ENCODE measurements at regions not wholly inside any gene's neighbourhood (a gene's known extent, or its start where the extent isn't known, plus 50 kb on each side); places are given as distances from the start of the nearest gene placed in this dataset.

DNA sequence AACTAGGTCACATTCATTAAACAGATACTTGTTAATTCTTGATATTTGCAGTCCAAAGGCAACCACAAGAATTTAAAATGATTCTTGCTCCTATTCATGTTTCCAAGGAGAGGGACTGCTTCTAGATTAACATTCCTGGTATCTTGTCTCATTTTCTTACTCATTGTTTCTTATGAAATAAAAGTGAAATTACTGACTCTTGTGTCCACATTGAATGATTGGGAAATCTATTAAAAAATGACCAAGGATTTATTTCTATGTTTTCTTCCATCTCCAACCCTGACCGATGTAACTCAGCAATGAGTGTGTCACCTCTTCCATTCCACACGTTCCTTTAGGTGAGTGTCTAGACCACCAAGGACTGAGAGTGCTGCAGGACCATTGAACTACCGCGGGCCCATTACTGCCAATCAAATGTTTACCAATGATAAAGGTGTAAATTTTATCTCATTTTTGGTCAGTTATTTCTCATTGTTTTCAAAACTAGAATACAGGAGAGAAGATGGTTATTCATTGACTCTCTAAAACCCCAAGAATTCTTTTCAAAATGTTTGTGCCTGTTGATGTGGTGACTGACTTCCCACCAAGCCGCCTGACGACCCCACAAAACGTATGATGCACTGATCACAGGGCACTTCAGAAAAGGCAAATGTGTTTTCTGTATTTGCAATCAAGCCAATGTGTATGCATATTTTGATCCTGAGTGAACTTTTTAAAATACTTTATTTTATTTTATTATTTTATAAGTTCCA is 414.6 kb upstream of the PTBP2 start:
- no peak for DNase-seq (ENCODE audit: low spot score)

DNA sequence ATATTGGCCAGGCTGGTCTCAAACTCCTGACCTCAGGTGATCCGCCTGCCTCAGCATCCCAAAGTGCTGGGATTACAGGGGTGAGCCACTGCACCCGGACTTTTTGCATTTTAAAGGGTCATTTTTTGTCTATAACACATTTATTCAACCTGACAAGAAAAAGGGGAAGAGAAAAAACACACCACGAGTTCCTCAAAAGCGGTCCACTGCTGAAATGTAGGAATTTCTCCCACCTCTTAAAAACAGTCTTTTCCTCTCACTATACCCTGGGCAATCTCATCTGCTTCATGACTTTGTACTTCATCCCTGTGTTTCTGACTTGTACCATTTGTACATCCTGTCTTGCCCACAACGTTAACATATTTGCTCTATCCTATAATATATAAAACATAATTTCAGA is 413.3 kb upstream of the PTBP2 start:
- DNase-seq (ENCODE audit: low spot score), result no peak

DNA sequence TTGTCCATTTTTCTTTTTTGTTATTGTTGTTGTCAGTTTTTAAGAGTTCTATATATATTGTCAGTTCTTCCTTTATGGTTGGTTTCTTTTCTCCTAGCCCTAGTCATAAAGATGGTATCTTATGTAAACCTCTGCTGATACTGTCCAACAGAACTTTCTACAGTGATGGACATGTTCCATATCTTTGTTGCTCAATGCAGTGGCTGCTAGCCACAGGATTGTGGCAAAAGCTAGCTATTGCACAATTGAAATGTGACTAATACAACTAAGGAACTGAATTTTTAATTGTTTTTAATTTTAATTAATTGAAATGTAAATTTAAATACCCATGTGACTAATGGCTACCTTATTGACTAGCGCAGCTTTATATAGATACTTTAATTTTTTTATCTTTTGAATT is 411.8 kb upstream of the PTBP2 start:
- no peak for DNase-seq (ENCODE audit: low spot score)

DNA sequence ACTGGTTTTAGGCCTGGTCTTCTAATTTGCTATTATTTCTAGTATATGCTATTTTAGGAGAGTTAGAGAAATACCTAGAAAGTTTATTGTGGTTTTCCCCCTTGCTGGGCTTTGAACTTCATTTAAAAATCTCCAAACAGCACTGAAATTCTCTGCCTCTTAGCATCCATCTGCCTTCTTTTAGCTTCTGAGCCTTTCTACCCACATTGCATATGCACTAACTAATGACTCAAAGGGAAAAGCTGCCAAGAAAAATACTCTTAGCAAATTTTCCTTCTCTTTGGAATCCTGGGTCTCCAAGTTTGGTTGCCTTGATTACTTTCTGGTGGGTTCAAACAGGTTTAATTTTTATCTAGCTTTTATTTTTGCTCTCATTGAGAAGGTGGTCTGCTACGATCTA is 408.4 kb upstream of the PTBP2 start:
- no peak for DNase-seq (ENCODE audit: low spot score)

DNA sequence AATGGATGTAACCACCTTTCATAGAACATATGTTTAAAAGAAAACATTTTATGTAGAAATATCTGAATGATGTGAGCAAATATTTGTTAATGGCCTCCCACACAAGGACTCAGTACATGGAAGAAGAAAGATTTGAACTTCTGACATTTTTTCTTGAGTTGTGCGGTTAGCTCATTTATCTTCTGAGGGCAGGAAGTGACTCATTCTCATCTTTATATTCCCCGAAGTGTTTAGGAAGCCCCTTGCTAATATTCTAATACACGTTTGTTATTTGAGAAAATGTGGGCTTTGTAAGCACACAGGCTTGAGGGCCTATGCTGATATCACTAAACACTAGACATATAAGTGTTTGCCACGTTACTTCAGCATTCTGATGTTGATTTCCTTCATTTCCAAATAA is 392.5 kb upstream of the PTBP2 start:
- DNase-seq (ENCODE audit: low spot score), result no peak

DNA sequence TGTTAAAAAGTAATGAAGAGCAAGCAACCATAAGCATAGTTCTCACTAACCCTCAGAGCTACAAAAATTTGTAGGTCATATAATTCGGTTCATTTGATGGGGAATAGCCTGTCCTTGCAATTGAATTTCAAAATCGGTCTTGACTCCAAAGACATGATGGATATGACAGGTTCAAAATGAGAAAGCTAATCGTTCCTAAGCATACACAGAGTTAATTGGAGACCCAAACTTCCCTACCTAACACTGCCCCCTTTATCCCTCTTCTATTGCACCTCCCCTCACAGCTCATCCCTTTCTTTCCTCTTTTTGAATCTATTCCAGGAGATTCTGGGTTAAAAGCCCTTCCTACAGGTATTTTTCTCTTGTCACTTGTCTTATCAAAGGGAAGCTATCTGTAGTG is 390.0 kb upstream of the PTBP2 start:
- no peak for DNase-seq (ENCODE audit: low spot score)

DNA sequence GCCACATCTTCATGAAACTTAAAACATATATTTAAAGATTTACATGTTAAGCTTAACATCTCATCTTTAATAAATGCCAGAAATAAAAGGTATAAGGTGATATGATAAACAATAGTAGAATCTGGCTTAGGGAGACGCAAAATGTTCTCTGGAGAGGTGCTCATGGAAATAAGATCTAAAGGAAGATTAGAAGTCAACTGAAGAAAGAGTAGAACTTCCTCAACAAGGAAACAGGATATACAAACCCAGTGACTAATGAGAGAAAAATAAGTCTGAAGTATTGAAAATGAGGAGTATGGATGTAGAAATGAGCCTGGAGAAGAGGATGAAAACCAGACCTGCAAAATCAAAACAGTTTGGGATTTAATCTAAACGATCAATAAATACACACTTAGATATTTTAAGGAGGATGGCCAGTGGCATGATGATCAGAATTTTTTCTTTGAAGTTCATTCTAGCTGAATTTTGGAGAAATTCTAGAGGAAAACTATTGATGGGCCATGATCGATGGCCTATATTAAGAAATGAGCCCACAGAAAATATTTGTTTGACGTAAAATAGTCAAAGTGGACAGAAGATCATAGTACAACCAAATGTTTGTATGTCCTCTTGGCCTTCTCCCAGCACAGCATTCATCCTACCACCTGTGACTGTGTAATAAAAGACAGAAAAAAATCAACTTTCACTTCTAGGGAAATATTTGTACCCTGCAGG is 387.9 kb upstream of the PTBP2 start:
- no peak for DNase-seq (ENCODE audit: low spot score)

DNA sequence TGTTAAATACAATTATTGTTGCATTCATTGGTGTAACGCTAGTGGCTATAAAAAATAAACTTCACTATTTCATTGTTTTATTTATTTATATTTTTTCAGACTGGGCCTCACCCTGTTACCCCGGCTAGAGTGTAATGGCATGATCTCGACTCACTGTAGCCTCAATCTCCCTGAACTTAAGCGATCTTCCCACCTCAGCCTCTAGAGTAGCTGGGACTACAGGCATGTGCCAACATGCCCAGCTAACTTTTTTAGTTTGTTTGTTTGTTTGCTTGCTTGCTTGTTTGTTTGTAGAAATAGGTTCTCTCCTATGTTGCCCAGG is 387.4 kb upstream of the PTBP2 start:
- no peak for DNase-seq (ENCODE audit: low spot score)

DNA sequence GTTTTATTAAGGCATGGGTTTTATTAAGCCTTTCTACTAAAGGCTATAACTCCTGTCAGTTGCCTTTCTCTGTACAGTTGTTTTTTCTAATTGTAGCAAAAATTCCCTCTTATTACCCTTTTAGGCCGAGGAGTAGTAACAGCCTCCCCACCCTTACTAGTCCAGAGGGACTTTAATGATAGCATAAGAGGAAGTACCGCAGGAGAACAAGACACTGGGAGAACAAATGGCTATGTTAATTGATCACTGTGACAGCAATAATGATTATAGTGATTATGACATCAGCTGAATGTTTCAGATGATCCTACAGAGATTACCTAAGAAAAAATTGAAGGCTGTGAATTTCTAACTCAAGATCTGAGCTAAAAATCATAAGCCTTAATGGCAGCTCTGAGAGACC is 383.0 kb upstream of the PTBP2 start:
- DNase-seq (ENCODE audit: low spot score), result no peak

DNA sequence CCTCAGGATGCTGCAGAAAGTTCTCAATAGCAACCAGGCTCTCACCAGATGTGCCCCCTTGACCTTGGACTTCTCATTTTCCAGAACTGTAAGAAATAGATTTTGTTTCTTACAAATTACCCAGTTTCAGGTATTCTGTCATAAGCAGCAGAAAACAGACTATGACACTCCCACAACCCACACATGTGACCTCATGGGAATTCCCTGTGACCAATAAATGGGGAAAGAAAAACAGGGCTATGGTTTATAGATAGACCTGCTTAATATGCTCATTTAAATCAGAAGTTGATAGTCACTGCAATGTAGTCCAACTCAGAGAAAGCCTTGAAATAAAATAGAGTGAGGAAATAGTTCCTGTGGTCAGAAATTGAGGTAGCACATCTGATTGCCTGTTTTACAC is 380.9 kb upstream of the PTBP2 start:
- DNase-seq (ENCODE audit: low spot score), result no peak

DNA sequence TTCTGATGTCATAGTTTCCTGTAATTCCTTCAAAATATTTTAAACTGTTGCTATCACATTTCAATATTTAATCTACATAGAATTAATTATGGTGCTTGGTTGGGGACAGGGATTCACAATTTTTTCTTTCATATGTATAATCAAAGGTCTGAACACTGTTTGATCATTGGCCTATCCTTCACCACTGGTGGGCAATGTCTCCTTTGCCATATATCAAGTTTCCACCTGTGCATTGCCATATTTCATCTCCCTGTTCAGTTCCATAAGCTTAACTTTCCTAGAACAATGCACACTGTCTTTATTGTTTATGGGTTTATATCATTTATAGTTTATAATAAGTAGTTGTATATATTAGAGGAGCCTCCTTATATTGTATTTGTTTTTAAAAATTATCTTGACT is 374.9 kb upstream of the PTBP2 start:
- DNase-seq (ENCODE audit: low spot score), result no peak

DNA sequence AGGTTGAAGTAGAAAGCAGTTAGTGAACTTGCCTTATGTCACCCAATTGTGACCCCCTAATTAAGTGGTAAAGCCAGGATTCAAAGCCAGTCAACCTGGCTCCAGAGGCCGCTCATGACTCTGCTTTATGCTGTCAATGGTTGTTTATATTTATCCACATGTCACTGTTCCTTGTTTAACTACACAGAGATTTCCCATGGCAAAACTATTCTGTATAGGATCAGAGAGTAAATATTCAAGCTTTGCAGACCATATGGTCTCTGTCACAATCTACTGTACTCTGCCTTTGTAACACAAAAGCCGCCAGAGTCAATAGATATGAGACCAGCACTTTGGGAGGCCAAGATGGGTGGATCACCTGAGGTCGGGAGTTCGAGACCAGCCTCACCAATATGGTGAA is 371.7 kb upstream of the PTBP2 start:
- no peak for DNase-seq (ENCODE audit: low spot score)

DNA sequence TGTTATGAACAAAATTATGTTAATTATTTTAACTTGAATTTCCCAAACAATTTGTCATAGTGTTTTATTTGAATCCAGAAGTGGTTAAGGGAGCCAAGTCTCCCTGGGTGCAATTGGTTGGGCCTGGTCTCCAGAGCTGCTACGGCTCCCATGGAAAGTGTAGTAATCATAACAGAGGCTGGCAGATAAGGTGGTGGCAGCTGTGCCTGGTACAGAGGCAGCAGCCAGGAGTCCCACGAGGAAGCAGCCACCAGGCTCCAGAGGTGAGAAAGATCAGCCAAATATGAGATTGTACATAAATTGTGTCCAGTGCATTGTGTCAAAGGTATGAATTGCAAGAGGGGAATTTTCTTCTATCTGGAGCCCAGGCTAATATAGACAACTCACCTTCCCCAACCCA is 368.9 kb upstream of the PTBP2 start:
- DNase-seq (ENCODE audit: low spot score), result no peak

DNA sequence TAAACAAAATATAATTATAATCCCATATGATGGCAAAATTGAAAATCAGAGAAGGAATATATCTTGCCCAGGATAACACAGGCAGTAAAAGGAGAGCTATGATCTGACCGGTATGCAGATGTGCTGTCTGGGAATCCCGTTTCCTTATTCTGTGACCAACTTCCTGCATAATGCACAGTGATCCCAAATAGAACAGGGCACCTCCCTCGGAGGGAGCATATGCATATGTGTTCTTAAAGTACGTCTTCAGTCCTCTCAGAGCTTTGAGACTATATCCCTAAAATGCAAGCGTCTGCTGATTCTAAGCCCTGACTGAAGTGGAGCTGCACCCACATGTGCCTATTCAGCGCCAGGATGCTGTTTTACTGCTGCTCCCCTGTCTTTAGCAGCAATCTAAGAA is 366.1 kb upstream of the PTBP2 start:
- DNase-seq (ENCODE audit: low spot score), result no peak

DNA sequence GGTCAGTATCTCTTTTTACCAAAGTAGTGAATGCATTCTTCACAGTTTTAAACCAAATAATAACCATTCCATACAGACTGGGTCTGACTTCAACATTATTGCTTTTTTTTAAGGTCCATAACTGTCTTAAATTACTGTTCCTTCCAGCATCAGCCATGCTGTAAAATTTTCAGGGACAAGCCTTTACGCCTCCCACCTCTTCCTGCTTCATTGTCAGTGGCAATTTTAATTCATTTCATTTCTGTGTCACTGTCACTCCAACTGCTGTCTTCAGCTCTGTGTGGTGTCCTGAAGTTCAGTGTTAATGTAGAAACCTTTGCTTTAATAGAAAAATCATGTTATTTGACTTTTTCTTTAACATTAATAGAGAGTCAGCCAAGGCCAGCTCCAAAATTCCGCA is 365.6 kb upstream of the PTBP2 start:
- no peak for DNase-seq (ENCODE audit: low spot score)

DNA sequence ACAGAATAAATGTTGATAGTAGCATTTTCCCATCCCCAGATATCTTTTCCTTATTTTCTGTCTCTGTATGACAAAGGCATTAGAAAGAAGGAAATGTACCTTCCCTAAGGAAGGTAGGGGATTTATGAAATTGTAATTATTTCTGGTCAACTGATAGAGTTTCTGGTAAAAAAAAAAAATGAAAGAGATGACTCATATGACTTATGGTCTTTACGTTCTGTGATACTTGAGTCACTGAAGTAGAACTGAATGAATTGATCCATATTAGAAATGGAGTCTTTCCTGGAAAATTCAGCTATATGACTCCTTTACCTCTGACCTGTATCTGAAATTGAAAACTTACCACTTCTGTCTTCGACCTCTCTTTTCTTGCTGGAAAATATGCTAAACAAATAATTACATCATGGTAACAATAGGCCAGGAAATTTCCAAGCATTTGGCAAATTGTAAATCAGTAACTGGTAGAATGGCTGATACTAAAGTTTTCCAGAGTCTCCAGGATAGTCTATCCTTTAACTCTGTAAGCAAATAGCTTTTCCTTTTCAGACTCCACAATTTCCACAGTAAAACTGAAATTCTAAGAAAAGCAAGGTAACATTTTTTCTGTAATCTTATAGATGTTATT is 364.3 kb upstream of the PTBP2 start:
- DNase-seq (ENCODE audit: low spot score), result no peak

DNA sequence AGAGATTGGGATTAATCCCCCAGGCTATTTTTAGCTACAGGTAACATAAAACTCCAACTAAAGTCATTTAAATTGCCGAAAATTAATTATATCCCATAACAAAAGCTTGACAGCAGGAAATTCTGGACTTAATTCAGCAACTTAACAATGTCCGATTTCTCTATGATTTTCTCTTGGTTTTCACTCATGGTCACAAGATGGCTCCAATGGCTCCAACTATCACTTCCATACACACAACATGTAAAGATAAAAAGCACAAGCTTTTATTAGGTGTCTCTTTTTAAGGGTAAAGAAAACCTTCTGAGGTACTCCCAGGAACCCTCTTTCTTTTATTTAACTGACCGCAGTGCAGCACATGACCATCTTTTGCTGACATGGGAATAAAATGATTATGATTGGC is 363.5 kb upstream of the PTBP2 start:
- DNase-seq (ENCODE audit: low spot score), result no peak

DNA sequence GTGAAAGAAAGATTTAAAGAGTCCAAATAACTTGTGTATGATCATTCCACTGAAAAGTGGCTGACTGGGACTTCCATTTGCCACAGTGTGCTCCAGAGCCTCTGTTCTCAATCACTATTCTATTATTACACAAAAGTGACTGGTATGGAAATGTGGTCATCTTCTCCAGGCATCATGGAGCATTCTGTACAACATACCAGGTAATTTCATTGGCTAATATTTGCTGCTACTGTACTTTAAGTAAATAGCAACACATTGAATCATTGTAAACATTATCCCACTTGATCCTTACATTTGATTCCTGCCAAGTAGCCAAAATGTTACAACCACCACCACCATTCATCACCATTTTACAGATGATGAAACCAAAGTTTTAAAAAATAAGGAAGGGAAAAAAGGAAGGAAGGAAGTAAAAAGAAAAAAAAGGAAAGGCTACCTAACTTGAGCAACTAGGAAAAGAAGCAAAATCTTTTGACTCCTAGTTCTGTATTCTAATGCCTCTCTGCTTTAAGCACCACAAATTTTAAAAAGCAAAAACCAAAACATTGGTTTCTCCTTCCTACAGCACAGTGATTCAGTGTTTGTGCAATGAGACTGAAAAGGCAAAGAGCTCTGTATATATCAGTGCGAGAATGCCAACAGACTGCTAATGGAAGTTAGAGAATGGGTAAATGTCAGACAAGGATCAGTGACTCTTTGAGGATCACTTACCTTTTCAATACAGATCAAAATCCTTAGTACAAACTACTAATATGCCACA is 361.4 kb upstream of the PTBP2 start:
- no peak for DNase-seq (ENCODE audit: low spot score)

DNA sequence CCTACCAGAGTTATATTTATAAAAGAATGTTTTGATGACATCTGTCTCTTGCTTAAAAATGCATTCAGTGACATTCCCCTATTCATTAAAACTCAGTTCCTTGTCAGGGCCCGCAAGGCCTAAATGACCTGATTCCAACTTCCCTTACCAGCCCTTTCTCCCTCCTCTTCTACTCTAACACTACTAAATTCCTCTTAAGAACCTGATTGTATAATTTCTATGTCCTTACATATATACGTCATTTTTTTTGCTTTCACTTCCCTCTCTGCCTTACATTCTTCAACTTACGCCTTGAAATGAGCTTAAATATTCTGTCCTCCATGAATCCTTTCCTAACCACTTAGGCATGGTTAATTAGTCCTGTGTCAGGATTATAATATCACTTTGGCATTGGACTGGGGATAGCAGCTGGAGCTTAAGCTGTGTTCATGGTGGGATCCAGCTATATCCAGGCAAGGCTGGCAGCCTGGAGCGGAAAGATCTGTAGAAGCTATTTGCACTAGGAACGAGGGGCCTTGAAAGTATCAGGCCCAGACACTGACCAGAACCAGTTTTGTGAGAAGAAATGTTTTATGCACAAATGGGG is 360.2 kb upstream of the PTBP2 start:
- no peak for DNase-seq (ENCODE audit: low spot score)

DNA sequence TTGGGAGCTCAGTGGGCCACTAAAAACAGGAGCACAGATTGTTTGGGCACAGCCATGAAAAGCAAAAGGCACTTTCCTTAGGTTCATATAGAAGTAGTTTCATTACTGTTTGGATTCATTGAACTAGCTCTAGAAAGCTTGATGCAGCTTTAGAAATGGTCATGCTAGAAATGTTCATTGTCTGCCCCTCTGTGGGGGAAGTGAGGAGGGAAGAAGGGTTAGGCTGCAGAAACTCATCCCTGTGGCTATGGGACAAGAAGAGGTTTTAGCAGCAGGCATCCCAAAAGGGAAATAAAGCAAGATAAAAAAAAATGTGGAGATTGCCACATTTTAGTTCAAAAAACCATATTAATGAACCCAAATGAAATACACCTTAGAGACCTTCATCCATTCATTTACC is 359.6 kb upstream of the PTBP2 start:
- no peak for DNase-seq (ENCODE audit: low spot score)

DNA sequence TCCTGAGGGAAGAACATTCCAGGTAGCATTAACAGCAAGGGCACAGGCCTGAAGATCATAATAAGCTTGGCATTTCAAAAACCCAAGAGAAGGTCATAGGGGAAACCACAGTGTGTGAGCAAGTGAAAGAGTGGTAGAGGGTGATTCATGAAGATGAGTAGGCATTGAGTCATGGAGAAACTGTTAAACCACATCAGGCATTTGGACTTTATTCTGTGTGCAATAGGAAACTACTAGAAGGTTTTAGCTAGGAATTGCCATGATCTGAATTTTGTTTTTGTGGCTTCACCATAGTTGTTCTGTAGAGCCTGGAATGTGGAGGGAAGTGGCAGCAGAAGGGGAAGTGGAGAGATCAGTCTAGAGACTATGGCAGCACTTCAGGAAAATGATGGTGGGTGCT is 359.0 kb upstream of the PTBP2 start:
- DNase-seq (ENCODE audit: low spot score), result no peak

DNA sequence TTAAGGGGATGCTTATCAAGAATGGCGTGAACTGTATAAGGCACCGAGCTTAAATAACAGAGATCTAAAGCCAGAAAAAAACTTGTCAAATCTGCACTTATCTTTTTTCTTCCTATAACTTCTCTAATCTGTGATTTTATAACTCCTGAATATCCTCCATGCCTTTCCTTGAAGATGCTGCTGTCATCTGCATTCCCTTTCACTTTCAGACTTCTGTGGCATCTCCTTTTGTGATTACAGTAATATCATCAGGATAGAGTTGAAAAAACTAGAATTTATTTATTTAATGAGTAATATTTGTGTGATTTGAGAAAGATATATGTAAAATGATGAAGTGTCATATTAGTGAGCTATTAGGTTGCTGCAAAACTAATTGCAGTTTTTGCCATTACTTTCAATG is 357.8 kb upstream of the PTBP2 start:
- DNase-seq (ENCODE audit: low spot score), result no peak

DNA sequence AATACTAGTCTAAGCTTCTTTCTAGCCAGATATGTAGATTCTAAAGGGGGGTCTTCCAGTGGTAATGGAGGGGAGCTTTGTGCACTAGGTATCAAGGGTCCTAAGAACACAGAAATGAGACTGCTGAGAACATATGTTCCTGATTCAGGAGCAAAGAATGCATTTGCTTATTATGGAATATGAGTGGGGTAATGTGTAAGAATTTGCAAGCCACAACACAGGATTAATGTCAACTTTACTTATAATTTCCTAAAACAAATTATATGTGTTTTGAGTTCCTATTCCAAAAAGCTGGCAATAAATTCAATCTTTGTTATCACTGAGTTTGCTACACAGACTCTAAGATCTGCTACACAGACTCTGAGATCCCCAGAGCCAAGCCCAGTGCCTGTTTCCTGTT is 357.0 kb upstream of the PTBP2 start:
- no peak for DNase-seq (ENCODE audit: low spot score)

All from iPS-NIHi11 (cell line).